Thymus (tissue), 11 donors: ENCODE measurements at regions not wholly inside any gene's neighbourhood (a gene's known extent, or its start where the extent isn't known, plus 50 kb on each side); places are given as distances from the start of the nearest gene placed in this dataset.

Source experiments
- DNase-seq, 9 donors: peaks; one replicate each; pipeline ENCODE4 v3.0.0-alpha.2; 2013; ENCODE audit warnings: low spot score in 9 of 9, low read depth in 6 of 9, missing footprints in 1 of 9
- H3K27ac ChIP-seq, 2 donors: one replicate each; pipeline ENCODE4 v1.5.1; 2013; ENCODE audit warnings: control low read depth in 1 of 2, low read depth in 1 of 2, low read length in 1 of 2, mild to moderate bottlenecking in 1 of 2, moderate library complexity in 1 of 2
- H3K27me3 ChIP-seq, 2 donors: one replicate each; pipeline ENCODE4 v1.5.1; 2013; ENCODE audit warnings: low read length in 1 of 2; ENCODE audit not compliant: control insufficient read depth in 2 of 2, insufficient read depth in 1 of 2
- H3K36me3 ChIP-seq, 2 donors: one replicate each; pipeline ENCODE4 v1.5.1; 2013; ENCODE audit warnings: low read length in 1 of 2, mild to moderate bottlenecking in 1 of 2, moderate library complexity in 1 of 2; ENCODE audit not compliant: control insufficient read depth in 2 of 2, insufficient read depth in 2 of 2
- H3K4me1 ChIP-seq, 2 donors: one replicate each; pipeline ENCODE4 v1.5.1; 2013; ENCODE audit warnings: low read length in 2 of 2; ENCODE audit not compliant: control insufficient read depth in 2 of 2, insufficient read depth in 2 of 2
- H3K4me3 ChIP-seq, 2 donors: one replicate each; pipeline ENCODE4 v1.5.1; 2013; ENCODE audit warnings: low read length in 2 of 2, control low read depth in 1 of 2, mild to moderate bottlenecking in 1 of 2
- H3K9me3 ChIP-seq, 2 donors: one replicate each; pipeline ENCODE4 v1.5.1; 2013; ENCODE audit warnings: low read length in 1 of 2, mild to moderate bottlenecking in 1 of 2; ENCODE audit not compliant: control insufficient read depth in 2 of 2, insufficient read depth in 1 of 2
- WGBS: extraction: QIAGEN DNeasy Blood & Tissue Kit; methylation state at CpG from one replicate; pipeline ENCODE4 v1.1.7; 2013; 5-methylcytosine and 5-hydroxymethylcytosine counted together
- donor health status: healthy.

DNA sequence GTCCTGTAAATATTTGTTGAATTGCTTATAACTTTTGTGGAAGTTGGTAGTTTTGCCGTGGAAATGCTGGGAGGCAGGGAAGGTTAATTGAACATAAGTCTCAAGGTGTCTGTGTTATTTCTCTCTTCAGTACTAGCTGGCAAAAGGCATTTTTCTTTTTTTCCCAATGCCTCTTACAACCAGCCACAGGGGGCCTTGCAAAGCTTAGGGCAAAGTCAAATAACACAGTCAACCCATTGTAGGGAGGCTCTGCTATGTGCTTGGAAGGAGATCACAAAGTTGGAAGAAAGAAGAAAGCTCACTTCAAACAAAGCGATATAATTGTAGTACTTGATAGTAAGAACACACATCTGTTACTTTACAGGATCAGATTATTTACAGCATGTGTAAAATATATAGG is 802.6 kb downstream of the PDHA2 start:
- H3K27ac ChIP-seq, result no peak overlapping the region
- no peaks in the 10 kb centered on the region for H3K4me1 ChIP-seq
- H3K36me3 ChIP-seq, result no peaks in the 10 kb centered on the region
- no peaks in the 10 kb centered on the region for H3K27me3 ChIP-seq
- 92% methylated on average over 2 of the region's 2 CpGs for WGBS
- no peaks in the 10 kb centered on the region for H3K9me3 ChIP-seq
- H3K4me3 ChIP-seq, result no peak overlapping the region
- DNase-seq, result no peak

DNA sequence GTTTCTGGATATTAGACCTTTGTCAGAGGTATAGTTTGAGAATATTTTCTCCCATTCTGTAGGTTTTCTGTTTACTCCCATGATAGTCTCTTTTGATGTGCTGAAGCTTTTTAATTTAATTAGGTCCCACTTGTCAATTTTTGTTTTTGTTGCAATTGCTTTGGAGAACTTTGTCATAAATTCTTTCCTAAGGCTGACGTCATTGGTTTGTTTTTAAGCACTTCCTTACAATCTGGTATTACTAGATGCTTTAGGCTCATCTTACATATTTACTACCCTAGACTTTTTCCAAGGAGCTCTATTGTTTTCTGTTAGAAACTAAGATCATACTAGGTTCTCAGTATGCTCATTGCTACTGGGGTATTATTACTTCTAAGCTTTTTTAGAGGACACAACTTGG is 806.3 kb downstream of the PDHA2 start:
- no peak for DNase-seq
- Histone ChIP-seq H3K27me3 (no peaks in the 10 kb centered on the region), H3K4me1 (no peaks in the 10 kb centered on the region), H3K27ac (no peak overlapping the region), H3K36me3 (no peaks in the 10 kb centered on the region), H3K4me3 (no peak overlapping the region), H3K9me3 (no peaks in the 10 kb centered on the region)
- 91% methylated on average over 1 of the region's 1 CpG for WGBS

DNA sequence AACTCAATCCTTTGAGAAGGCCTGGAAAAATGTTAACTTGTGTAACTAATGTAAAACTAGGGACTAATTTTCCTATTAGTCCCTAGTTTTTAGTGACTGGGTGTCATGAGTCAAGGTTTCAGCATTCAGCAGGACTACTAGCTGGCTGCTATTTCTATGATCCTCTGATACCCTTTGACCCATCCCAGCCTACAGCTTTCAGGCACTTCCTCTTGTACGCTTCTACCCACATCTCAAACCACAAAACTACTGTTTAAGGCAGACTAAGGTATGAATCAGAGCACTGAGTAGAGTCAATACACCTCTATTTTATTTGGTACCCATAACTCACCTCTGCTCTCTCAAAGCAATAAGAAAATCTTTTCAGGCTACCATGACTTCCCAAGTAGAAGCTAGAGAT is 809.6 kb downstream of the PDHA2 start:
- WGBS, result 16% methylated on average over 1 of the region's 1 CpG
- H3K4me3 ChIP-seq, result no peak overlapping the region
- no peaks in the 10 kb centered on the region for H3K36me3 ChIP-seq
- DNase-seq, result peak in 3 of 9 donors; percentile 4 to 21 (median 7)
- H3K9me3 ChIP-seq, result peaks cover 2 to 15% of the 10 kb centered on the region in 2 donors
- no peaks in the 10 kb centered on the region for H3K4me1 ChIP-seq
- H3K27me3 ChIP-seq, result no peaks in the 10 kb centered on the region
- H3K27ac ChIP-seq, result no peak overlapping the region

DNA sequence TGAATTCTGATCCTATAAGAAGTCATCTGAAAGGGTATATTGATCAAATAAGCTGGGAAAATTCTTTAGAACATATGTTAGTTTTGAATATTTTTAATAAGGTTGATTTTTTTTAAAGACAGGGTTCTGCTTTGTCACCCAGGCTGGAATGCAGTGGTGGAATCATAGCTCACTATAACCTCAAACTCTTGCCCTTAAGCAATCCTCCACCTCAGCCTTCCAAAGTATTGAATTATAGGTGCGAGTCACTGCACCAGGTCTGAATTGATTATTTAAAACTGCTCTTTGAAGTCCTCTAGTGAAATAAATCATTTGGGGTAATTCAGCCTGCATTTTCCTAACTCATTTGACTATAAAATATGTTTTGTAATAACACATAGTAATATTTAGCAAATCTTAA is 812.3 kb downstream of the PDHA2 start:
- DNase-seq, result no peak
- H3K9me3 ChIP-seq, result peaks cover 2 to 15% of the 10 kb centered on the region in 2 donors
- H3K27me3 ChIP-seq, result no peaks in the 10 kb centered on the region
- no peaks in the 10 kb centered on the region for H3K4me1 ChIP-seq
- H3K36me3 ChIP-seq, result no peaks in the 10 kb centered on the region
- no peak overlapping the region for H3K27ac ChIP-seq
- H3K4me3 ChIP-seq, result no peak overlapping the region
- WGBS, result 97% methylated on average over 1 of the region's 1 CpG

DNA sequence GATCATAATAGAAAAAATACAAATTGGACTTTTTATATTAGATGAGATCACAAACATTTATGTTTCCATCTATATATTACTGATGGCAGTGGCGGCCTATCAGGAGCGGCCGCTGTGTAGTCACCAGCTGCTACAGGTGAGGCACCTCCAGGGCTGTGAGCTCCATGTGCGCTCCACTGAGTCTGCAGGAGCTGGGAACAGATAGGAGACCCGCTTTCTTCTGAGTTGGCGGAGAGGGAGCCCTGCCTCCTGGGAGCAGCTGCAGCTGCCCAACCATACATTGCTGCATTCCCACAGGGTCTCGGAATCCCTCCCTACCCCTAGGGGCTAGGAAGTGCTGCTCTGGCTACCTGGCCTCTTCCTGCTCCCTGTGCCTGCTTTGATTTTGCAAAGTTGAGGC is 812.9 kb downstream of the PDHA2 start:
- WGBS, result 97% methylated on average over 7 of the region's 7 CpGs
- Histone ChIP-seq H3K27ac (no peak overlapping the region), H3K4me3 (no peak overlapping the region)

DNA sequence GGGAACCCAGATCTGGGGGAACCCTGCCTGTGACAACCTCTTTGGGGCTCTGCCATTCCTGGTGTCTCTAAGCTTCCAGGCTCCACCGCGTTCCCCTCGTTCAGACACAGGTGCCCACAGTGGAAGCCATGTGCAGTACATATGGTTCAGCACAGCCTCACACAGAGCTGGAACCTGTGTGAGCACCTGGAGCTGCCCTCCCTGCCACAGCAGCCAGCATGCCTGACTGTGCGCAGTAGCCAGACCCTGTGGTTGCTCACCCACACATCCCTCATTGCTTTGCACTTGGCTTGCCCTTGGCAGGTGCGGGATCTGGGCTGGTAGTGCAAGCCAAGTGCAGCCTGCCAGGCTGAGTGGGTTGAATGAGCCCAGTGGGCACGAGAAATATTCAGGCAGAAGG is 814.2 kb downstream of the PDHA2 start:
- 96% methylated on average over 6 of the region's 6 CpGs for WGBS
- Histone ChIP-seq H3K9me3 (peaks cover 2 to 15% of the 10 kb centered on the region in 2 donors), H3K4me1 (no peaks in the 10 kb centered on the region), H3K27ac (no peak overlapping the region), H3K36me3 (no peaks in the 10 kb centered on the region), H3K4me3 (no peak overlapping the region), H3K27me3 (no peaks in the 10 kb centered on the region)
- DNase-seq, result no peak

More for the DNA sequence above, 812.9 kb downstream of the PDHA2 start:
- H3K36me3 ChIP-seq, result no peaks in the 10 kb centered on the region
- DNase-seq, result no peak
- H3K4me1 ChIP-seq, result no peaks in the 10 kb centered on the region
- H3K27me3 ChIP-seq, result no peaks in the 10 kb centered on the region
- H3K9me3 ChIP-seq, result peaks cover 2 to 15% of the 10 kb centered on the region in 2 donors

DNA sequence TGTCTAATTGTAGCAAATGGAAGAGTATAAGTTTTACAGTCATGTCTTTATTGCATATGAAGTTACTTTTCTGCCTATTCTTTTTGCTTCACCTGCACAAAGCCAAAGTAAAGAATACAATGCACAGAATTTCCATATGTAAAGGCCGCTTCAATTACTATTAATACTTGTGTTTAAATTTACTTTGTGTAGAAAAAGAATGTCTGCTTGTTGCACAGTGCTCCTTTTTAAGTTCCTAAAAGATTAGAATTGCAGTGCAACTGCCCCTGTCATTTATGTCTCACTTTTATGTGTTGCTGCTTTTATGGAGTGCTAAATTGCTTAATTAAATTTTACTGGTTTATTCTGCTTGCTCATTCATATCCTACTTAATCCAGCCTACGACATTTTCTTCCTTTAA is 830.5 kb downstream of the PDHA2 start:
- no peak for DNase-seq
- Histone ChIP-seq H3K36me3 (no peaks in the 10 kb centered on the region), H3K9me3 (peaks cover 0 to 1% of the 10 kb centered on the region in 2 donors), H3K27me3 (no peaks in the 10 kb centered on the region), H3K4me3 (no peak overlapping the region), H3K27ac (no peak overlapping the region), H3K4me1 (no peaks in the 10 kb centered on the region)
- 88% methylated on average over 2 of the region's 2 CpGs for WGBS

DNA sequence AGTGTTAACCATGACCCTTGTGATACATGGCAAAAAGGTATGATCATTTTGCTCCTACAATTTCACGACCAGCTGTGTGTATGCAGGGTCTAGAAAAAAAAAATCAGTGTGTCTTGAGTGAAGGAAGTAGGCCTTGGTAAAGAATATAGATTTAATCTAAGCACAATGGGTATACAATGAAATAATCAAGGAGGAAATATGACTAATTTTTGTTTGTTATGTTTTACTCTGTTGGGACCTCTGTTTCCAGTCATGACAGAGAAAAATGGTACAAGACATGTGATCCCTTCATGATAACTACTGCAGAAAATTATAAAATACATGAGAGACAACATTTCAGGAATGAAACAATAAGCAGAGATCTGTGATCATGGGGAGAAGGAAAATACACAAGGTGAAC is 835.5 kb downstream of the PDHA2 start:
- peaks cover 0 to 1% of the 10 kb centered on the region in 2 donors for H3K9me3 ChIP-seq
- H3K4me3 ChIP-seq, result no peak overlapping the region
- no peaks in the 10 kb centered on the region for H3K36me3 ChIP-seq
- DNase-seq, result no peak
- no peaks in the 10 kb centered on the region for H3K27me3 ChIP-seq
- H3K27ac ChIP-seq, result no peak overlapping the region
- WGBS, result 86% methylated on average over 1 of the region's 1 CpG
- no peaks in the 10 kb centered on the region for H3K4me1 ChIP-seq

DNA sequence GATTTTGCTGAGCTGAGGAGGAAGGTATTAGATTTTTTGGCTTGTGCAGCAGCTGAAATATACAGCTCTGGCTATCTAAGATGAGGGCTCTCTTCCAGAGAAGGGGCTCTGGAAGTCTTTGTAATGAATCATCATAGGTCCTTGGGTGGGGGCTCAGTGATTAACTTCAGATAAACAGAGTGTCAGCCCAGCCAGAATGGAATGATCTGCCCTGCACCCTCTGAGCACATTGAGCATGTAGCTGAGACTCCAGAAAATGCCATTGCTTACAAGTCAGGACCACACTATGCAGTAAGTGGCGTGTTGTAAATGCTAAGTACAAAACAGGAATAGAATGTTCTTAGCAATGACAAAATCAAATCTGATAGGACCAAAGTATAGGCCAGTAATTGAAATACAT is 836.0 kb downstream of the PDHA2 start:
- Histone ChIP-seq H3K27me3 (no peaks in the 10 kb centered on the region), H3K9me3 (peaks cover 0 to 1% of the 10 kb centered on the region in 2 donors), H3K36me3 (no peaks in the 10 kb centered on the region), H3K4me3 (no peak overlapping the region), H3K27ac (no peak overlapping the region), H3K4me1 (no peaks in the 10 kb centered on the region)
- no peak for DNase-seq
- WGBS, result 91% methylated on average over 1 of the region's 1 CpG
